SW 1271 (cell line): ENCODE measurements at regions not wholly inside any gene's neighbourhood (a gene's known extent, or its start where the extent isn't known, plus 50 kb on each side); places are given as distances from the start of the nearest gene placed in this dataset.

Source experiments
- DNase-seq, 2 experiments: peaks; one replicate each; lab custom pipeline; 2025; lab: John Stamatoyannopoulos, UW

GRCh38 chr2:149651229-149651628 lies 63.7 kb upstream of the MMADHC start:
- no peak for DNase-seq

- DNase-seq, result no peak
These were observed 62.4 kb upstream of the MMADHC start for GRCh38 chr2:149650006-149650405.

DNA sequence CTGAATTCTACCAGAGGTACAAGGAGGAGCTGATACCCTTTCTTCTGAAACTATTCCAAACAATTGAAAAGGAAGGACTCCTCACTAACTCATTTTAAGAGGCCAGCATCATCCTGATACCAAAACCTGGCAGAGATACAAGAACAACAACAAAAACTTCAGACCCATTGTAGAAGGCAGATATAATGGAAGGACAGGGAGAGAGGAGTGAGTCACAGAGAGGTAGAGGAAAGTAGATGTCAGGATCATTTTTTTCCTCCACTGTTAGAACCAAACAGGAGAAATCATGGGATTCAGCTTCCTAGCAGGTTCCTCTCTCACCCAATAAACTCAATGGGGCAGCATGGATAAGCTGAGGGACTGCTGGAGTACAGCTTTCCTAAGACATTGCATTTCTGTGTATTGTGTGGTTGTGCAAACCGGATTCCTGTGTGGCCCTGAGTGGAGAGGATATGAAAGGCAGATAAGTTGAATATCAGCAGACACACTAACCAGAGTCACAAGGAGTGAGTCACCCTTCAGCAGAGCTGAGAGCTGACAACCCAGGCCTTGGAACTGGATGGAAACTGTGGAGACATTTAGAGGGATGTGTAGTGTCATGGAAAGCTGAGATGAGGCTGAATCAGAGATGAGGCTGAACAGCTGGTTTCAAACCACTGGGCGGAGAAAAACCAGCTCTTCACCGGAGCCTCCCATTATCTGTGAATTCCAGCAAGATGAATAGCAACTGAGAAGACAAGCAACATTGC lies 60.9 kb upstream of the MMADHC start:
- DNase-seq, result peak; percentile 16 to 26

- peak in 1 of 2 experiments; percentile 9 for DNase-seq
These were observed 57.8 kb upstream of the MMADHC start for GRCh38 chr2:149645391-149645790.
